KMS-11 (cell line): ENCODE measurements at regions not wholly inside any gene's neighbourhood (a gene's known extent, or its start where the extent isn't known, plus 50 kb on each side); places are given as distances from the start of the nearest gene placed in this dataset.

Experiments
- H2AFZ ChIP-seq: fragments of 200-600 bp; sonication (generic); 2 replicates; pipeline ENCODE4 v1.6.1; 2016; ENCODE audit warnings: antibody characterized with exemption, mixed run types, low read depth
- H3K27ac ChIP-seq: fragments of 200-600 bp; sonication (generic); 2 replicates; pipeline ENCODE4 v1.6.1; 2016; ENCODE audit warnings: mild to moderate bottlenecking, mixed run types
- H3K27me3 ChIP-seq: fragments of 200-600 bp; sonication (generic); 2 replicates; pipeline ENCODE4 v1.6.1; 2017; ENCODE audit warnings: mild to moderate bottlenecking, low read depth, mixed run types, moderate library complexity; ENCODE audit not compliant: insufficient read depth
- H3K36me3 ChIP-seq: fragments of 200-600 bp; sonication (generic); 2 replicates; pipeline ENCODE4 v1.6.1; 2017; ENCODE audit warnings: mild to moderate bottlenecking, mixed run types; ENCODE audit not compliant: insufficient read depth
- H3K4me1 ChIP-seq: fragments of 200-600 bp; sonication (generic); 2 replicates; pipeline ENCODE4 v1.6.1; 2016; ENCODE audit warnings: mild to moderate bottlenecking, low read depth, mixed run types; ENCODE audit not compliant: poor library complexity, severe bottlenecking
- H3K4me2 ChIP-seq: fragments of 200-600 bp; sonication (generic); 2 replicates; pipeline ENCODE4 v1.7.0; 2016; ENCODE audit warnings: mild to moderate bottlenecking, mixed run types
- H3K4me3 ChIP-seq: fragments of 200-600 bp; sonication (generic); IDR thresholded peaks from 2 replicates; pipeline ENCODE4 v1.6.1; 2017; ENCODE audit warnings: low read depth, low read length, mixed read lengths; ENCODE audit not compliant: insufficient read depth
- H3K79me2 ChIP-seq: fragments of 200-600 bp; sonication (generic); 2 replicates; pipeline ENCODE4 v1.6.1; 2016; ENCODE audit warnings: low read depth, mixed run types; ENCODE audit not compliant: insufficient read depth
- H3K9ac ChIP-seq: fragments of 200-600 bp; sonication (generic); 2 replicates; pipeline ENCODE4 v1.6.1; 2016; ENCODE audit warnings: mild to moderate bottlenecking, mixed run types
- H4K20me1 ChIP-seq: fragments of 200-600 bp; sonication (generic); 2 replicates; pipeline ENCODE4 v1.6.1; 2016; ENCODE audit warnings: mild to moderate bottlenecking, mixed run types; ENCODE audit not compliant: insufficient read depth
- CTCF ChIP-seq: fragments of 200-600 bp; sonication (generic); conservative IDR thresholded peaks from 2 replicates; pipeline ENCODE4 v1.6.1; 2017; ENCODE audit warnings: low read depth, mild to moderate bottlenecking, antibody characterized with exemption, low read length, moderate library complexity, mixed read lengths

DNA sequence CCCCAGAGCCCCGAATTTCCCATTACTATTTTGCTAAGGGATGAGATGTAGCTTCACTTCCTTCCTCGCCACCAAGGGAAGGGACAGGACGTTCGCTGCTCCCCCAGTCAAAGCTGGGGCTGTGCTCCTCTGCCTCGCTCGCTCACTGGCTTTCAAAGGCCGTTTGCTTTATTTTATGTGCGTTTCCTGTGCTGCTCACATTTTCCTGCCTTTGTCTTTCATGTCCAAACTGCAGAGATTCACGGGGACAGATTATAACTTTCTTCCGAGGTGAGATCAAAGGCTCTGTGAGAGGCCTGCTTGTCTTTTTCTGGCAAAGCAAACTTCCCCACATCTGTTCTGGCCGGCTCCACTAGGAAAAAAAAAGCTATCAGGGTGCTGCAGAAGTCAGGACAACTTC is 76.0 kb upstream of the FZD10 start:
- Histone ChIP-seq H3K4me2 (no peak overlapping the region), H3K27me3 (no peaks in the 10 kb centered on the region; the same call in 1 of the 2 replicates), H2AFZ (no peak overlapping the region), H3K36me3 (no peaks in the 10 kb centered on the region), H4K20me1 (no peaks in the 10 kb centered on the region), H3K4me3 (no peak overlapping the region), H3K79me2 (no peaks in the 10 kb centered on the region), H3K4me1 (no peaks in the 10 kb centered on the region), H3K9ac (no peak overlapping the region), H3K27ac (no peak overlapping the region)
- no peak for TF ChIP-seq CTCF

DNA sequence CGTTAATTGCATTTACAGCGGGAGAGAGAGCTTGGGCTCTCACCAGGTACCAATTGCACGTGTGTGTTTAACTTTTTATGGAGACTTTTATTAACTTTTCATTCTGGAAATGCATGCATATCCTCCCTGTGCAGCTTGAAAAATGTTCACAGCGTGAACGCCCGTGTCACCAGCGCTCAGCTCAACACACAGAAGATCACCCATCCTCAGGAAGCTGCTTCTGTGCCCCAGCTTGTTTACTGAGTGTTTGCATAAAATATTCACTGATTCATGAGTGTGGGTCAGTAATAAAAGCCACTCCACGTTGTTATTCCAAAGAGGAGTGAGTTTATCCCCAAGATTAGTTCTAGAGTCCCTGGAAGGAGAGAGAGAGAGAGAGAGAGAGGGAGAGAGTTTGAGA is 75.5 kb upstream of the FZD10 start:
- no peak overlapping the region for H3K27ac ChIP-seq
- no peaks in the 10 kb centered on the region for H3K36me3 ChIP-seq
- H3K79me2 ChIP-seq = no peaks in the 10 kb centered on the region
- no peaks in the 10 kb centered on the region for H3K27me3 ChIP-seq
- H3K4me2 ChIP-seq = no peak overlapping the region
- no peaks in the 10 kb centered on the region for H4K20me1 ChIP-seq
- no peak for TF ChIP-seq CTCF
- H3K9ac ChIP-seq = no peak overlapping the region
- H3K4me1 ChIP-seq = no peaks in the 10 kb centered on the region
- H3K4me3 ChIP-seq = no peak overlapping the region
- H2AFZ ChIP-seq = no peak overlapping the region

- H3K4me2 ChIP-seq = no peak overlapping the region
- no peaks in the 10 kb centered on the region for H3K4me1 ChIP-seq
- no peak overlapping the region for H2AFZ ChIP-seq
- H3K79me2 ChIP-seq = no peaks in the 10 kb centered on the region
- no peaks in the 10 kb centered on the region for H4K20me1 ChIP-seq
- no peak overlapping the region for H3K9ac ChIP-seq
- no peaks in the 10 kb centered on the region for H3K27me3 ChIP-seq
- H3K4me3 ChIP-seq = no peak overlapping the region
- no peaks in the 10 kb centered on the region for H3K36me3 ChIP-seq
- TF ChIP-seq CTCF = no peak
- no peak overlapping the region for H3K27ac ChIP-seq
Observed at GRCh38 chr12:130087222-130087621, 75.0 kb upstream of the FZD10 start.

DNA sequence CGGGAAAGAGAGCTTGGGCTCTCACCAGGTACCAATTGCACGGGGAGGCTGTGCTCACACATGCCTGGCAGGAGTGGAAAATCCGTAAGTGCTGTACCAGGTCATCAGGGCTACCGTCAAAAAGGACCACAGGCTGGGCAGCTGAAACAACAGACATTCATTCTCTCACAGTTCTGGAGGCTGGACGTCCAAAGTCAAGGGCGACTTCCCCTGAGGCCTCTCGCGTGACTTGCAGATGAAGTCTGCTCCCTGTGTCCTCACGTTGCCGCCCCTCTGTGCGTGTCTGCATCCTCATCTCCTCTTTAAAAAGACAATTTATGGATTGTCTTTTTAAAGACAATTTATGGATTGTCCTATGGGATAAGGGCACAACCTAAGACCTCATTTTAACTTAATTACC is 73.8 kb upstream of the FZD10 start:
- no peaks in the 10 kb centered on the region for H3K4me1 ChIP-seq
- H3K36me3 ChIP-seq = no peaks in the 10 kb centered on the region
- H3K27me3 ChIP-seq = no peaks in the 10 kb centered on the region
- H3K79me2 ChIP-seq = no peaks in the 10 kb centered on the region
- no peak overlapping the region for H3K4me3 ChIP-seq
- H3K9ac ChIP-seq = no peak overlapping the region
- TF ChIP-seq CTCF = no peak
- no peaks in the 10 kb centered on the region for H4K20me1 ChIP-seq
- H3K27ac ChIP-seq = no peak overlapping the region
- H2AFZ ChIP-seq = no peak overlapping the region
- H3K4me2 ChIP-seq = no peak overlapping the region

GRCh38 chr12:130090542-130090941 is 71.7 kb upstream of the FZD10 start:
- Histone ChIP-seq H3K9ac (no peak overlapping the region), H2AFZ (no peak overlapping the region), H4K20me1 (no peaks in the 10 kb centered on the region), H3K4me3 (no peak overlapping the region), H3K27me3 (no peaks in the 10 kb centered on the region), H3K4me1 (no peaks in the 10 kb centered on the region), H3K36me3 (no peaks in the 10 kb centered on the region), H3K4me2 (no peak overlapping the region), H3K27ac (no peak overlapping the region), H3K79me2 (no peaks in the 10 kb centered on the region)
- TF ChIP-seq CTCF = no peak
